ENCODE measurements at regions not wholly inside any gene's neighbourhood (a gene's known extent, or its start where the extent isn't known, plus 50 kb on each side); places are given as distances from the start of the nearest gene placed in this dataset.

DNA sequence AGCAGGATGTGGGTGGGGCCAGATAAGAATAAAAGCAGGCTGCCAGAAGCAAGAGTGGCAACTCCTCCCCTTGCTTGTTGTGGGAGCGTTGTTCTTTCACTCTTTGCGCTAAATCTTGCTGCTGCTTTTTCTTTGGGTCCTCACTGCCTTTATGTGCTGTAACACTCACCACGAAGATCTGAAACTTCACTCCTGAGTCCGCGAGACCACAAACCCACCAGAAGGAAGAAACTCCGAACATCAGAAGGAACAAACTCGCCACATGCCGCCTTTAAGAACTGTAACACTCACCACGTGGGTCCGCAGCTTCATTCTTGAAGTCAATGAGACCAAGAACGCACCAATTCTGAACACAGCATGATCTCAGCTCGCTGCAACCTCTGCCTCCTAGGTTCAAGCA is 72.9 kb downstream of the IL12A start:
- no peaks in the 10 kb centered on the region for H3K9me3 ChIP-seq
- H3K4me3 ChIP-seq: no peak overlapping the region
- H3K27ac ChIP-seq: no peak overlapping the region
- TF ChIP-seq, protein P1, sequence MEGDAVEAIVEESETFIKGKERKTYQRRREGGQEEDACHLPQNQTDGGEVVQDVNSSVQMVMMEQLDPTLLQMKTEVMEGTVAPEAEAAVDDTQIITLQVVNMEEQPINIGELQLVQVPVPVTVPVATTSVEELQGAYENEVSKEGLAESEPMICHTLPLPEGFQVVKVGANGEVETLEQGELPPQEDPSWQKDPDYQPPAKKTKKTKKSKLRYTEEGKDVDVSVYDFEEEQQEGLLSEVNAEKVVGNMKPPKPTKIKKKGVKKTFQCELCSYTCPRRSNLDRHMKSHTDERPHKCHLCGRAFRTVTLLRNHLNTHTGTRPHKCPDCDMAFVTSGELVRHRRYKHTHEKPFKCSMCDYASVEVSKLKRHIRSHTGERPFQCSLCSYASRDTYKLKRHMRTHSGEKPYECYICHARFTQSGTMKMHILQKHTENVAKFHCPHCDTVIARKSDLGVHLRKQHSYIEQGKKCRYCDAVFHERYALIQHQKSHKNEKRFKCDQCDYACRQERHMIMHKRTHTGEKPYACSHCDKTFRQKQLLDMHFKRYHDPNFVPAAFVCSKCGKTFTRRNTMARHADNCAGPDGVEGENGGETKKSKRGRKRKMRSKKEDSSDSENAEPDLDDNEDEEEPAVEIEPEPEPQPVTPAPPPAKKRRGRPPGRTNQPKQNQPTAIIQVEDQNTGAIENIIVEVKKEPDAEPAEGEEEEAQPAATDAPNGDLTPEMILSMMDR (IDR thresholded peaks at IDR 0.05): no peak
- ATAC-seq (no peak), FAIRE-seq (no peak), DNase-seq (no peak)
- H3K27me3 ChIP-seq: no peaks in the 10 kb centered on the region
- no peaks in the 10 kb centered on the region for H3K4me1 ChIP-seq
- 85 to 91% methylated on average over 12 of the region's 12 CpGs for WGBS, 2 donors
- intact Hi-C loops (cut with DNase I): no loop called here
- H3K36me3 ChIP-seq: no peaks in the 10 kb centered on the region

DNA sequence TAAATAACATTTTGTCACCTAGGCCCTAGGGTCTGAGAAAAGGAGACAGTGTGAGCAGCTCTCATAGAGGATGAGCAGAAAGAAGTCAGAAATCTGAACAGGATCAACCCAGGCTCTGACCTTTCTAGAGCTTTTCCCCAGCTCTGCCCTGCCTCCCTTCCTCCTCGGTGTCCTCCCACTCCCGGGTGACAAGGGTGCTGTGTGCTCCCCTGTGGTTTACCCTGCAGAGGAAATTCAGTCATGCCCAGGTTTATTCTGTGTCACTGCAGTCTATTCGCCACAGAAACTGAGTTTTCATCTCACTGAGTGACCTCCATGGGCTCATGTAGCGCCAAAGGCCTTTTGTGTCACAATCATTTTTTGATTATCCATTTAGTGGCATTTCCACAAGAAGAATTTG is 76.6 kb downstream of the IL12A start:
- H3K27me3 ChIP-seq: no peaks in the 10 kb centered on the region
- 85 to 88% methylated on average over 4 of the region's 4 CpGs for WGBS, 2 donors
- H3K4me3 ChIP-seq: no peak overlapping the region
- no peaks in the 10 kb centered on the region for H3K4me1 ChIP-seq
- H3K27ac ChIP-seq: no peak overlapping the region
- no peaks in the 10 kb centered on the region for H3K36me3 ChIP-seq
- DNase-seq (no peak), ATAC-seq (no peak), FAIRE-seq (no peak)
- intact Hi-C loops (cut with DNase I): no loop called here
- H3K9me3 ChIP-seq: no peaks in the 10 kb centered on the region
- TF ChIP-seq, protein P1 (IDR thresholded peaks at IDR 0.05): no peak

DNA sequence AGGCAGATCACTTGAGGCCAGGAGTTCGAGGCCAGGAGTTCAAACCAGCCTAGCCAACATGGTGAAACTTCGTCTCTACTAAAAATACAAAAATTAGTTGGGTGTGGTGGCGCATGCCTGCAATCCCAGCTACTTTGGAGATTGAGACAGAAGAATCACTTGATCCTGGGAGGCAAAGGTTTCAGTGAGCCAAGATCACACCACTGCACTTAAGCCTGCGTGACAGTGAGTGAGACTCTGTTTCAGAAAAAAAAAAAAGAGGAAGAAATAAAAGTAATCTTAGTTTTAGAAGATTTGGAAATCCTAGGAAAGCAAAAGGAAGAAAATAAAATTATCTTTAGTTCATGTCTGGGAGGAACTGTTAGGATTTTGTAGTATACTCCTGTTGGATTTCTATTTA is 77.2 kb downstream of the IL12A start:
- H3K27ac ChIP-seq: no peak overlapping the region
- H3K9me3 ChIP-seq: no peaks in the 10 kb centered on the region
- DNase-seq (no peak), ATAC-seq (no peak), FAIRE-seq (no peak)
- intact Hi-C loops (cut with DNase I): no loop called here
- no peak overlapping the region for H3K4me3 ChIP-seq
- H3K4me1 ChIP-seq: no peaks in the 10 kb centered on the region
- TF ChIP-seq, protein P1 (IDR thresholded peaks at IDR 0.05): no peak
- no peaks in the 10 kb centered on the region for H3K36me3 ChIP-seq
- 91 to 98% methylated on average over 3 of the region's 4 CpGs for whole genome bisulfite sequencing, 2 donors
- H3K27me3 ChIP-seq: no peaks in the 10 kb centered on the region

DNA sequence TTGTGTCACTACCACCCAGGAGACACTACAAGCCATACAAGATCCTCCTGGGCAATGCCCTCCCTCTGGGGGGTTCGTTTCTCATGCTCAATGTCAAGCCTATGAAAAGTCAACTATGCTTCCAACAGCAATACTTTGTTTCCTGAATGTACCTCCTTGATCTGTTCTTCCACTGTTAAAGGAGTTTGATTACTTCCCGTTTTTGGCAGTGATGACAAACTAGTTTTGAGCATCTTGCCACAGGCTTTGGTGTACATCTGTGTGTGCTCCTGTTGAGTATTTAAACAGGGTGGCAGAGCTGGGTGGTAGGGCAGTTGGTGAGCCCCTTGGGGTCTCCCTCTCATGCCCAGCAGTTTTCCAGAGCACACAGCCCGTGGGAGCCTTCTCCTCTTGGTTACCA is 81.4 kb downstream of the IL12A start:
- 54 to 56% methylated on average over 3 of the region's 3 CpGs for WGBS, 2 donors
- Histone ChIP-seq H3K36me3 (no peaks in the 10 kb centered on the region), H3K27me3 (no peaks in the 10 kb centered on the region), H3K4me1 (no peaks in the 10 kb centered on the region), H3K27ac (no peak overlapping the region), H3K9me3 (no peaks in the 10 kb centered on the region), H3K4me3 (no peak overlapping the region)
- TF ChIP-seq, protein P1 (IDR thresholded peaks at IDR 0.05): no peak
- no peak for ATAC-seq
- FAIRE-seq: no peak
- no peak for DNase-seq
- intact Hi-C loops (cut with DNase I): no loop called here

DNA sequence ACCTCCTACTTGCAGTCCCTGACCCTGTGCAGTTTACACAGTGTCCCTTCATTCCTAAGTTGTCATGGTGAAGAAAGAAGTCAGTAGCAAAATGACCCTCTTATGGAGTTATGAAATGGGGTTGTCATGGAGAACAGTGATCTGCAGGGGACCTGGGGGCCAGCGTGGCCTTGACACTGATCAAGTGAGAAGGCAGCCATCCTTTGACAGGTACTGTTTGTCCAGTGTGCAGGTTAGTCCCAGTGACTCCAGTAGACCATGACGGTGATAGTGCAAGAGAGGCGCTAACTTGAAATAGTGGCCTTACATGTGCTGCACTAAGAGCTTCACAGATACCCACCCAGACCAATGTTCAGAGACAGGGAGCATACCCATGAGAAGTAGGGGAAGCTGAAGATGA is 87.9 kb downstream of the IL12A start:
- no peaks in the 10 kb centered on the region for H3K9me3 ChIP-seq
- WGBS, 2 donors: 86 to 89% methylated on average over 3 of the region's 3 CpGs
- intact Hi-C loops (cut with DNase I): no loop called here
- no peaks in the 10 kb centered on the region for H3K36me3 ChIP-seq
- no peak overlapping the region for H3K4me3 ChIP-seq
- no peaks in the 10 kb centered on the region for H3K4me1 ChIP-seq
- FAIRE-seq: no peak
- H3K27ac ChIP-seq: no peak overlapping the region
- H3K27me3 ChIP-seq: no peaks in the 10 kb centered on the region
- TF ChIP-seq, protein P1 (IDR thresholded peaks at IDR 0.05): no peak
- DNase-seq: no peak
- ATAC-seq: no peak

All from pancreas (tissue), 10 donors.